SK-N-MC (cell line): ENCODE measurements at regions not wholly inside any gene's neighbourhood (a gene's known extent, or its start where the extent isn't known, plus 50 kb on each side); places are given as distances from the start of the nearest gene placed in this dataset.

ENCODE experiments used
- DNase-seq: peaks from one replicate; pipeline ENCODE4 v3.0.0-alpha.2; 2011; ENCODE audit warnings: low read depth, low spot score
- H3K27ac ChIP-seq: fragments of 200-600 bp; sonication (generic); 2 replicates; pipeline ENCODE4 v1.5.1; 2016; ENCODE audit warnings: mixed run types
- H3K36me3 ChIP-seq: fragments of 200-600 bp; sonication (generic); 2 replicates; pipeline ENCODE4 v1.6.1; 2017; ENCODE audit warnings: antibody characterized with exemption, low read length, mixed read lengths; ENCODE audit not compliant: insufficient read depth
- H3K4me3 ChIP-seq: fragments of 200-600 bp; sonication (generic); 2 replicates; pipeline ENCODE4 v1.5.1; 2016
- H3K9ac ChIP-seq: fragments of 200-600 bp; sonication (generic); 2 replicates; pipeline ENCODE4 v1.8.0; 2017; ENCODE audit warnings: mixed run types, mixed read lengths; ENCODE audit not compliant: insufficient read length
- H3K9me3 ChIP-seq: fragments of 200-600 bp; sonication (generic); 2 replicates; pipeline ENCODE4 v1.6.1; 2017; ENCODE audit warnings: low read depth, mild to moderate bottlenecking, antibody characterized with exemption, low read length, moderate library complexity, mixed read lengths
- EZH2 ChIP-seq: fragments of 200-600 bp; sonication (generic); IDR thresholded peaks from one replicate; pipeline ENCODE4 v1.6.1; 2017; ENCODE audit warnings: antibody characterized with exemption
- FOXP2 ChIP-seq: optimal IDR thresholded peaks from 2 replicates; pipeline ENCODE3; 2011; ENCODE audit warnings: mild to moderate bottlenecking, moderate library complexity; ENCODE audit not compliant: insufficient read depth; ENCODE audit errors: extremely low read length, control extremely low read depth
- POLR2AphosphoS5 ChIP-seq: IDR thresholded peaks from 2 replicates; pipeline ENCODE4 v1.6.1; 2012; ENCODE audit warnings: mild to moderate bottlenecking, low read depth, low read length, borderline replicate concordance

- Histone ChIP-seq H3K9ac (no peak overlapping the region), H3K27ac (no peak overlapping the region), H3K4me3 (no peak overlapping the region), H3K9me3 (no peaks in the 10 kb centered on the region), H3K36me3 (peaks cover 6% of the 10 kb centered on the region; the same call in 1 of the 2 replicates)
- TF ChIP-seq POLR2AphosphoS5, result no peak
- DNase-seq, result no peak
Measured at GRCh38 chr14:35220027-35220676, 72.0 kb upstream of the PSMA6 start.

GRCh38 chr14:35220920-35221319, 71.3 kb upstream of the PSMA6 start:
- TF ChIP-seq EZH2 (no peak), FOXP2 (no peak), POLR2AphosphoS5 (no peak)
- Histone ChIP-seq H3K36me3 (peaks cover 6% of the 10 kb centered on the region; the same call in 1 of the 2 replicates), H3K27ac (no peak overlapping the region), H3K4me3 (no peak overlapping the region), H3K9ac (no peak overlapping the region), H3K9me3 (no peaks in the 10 kb centered on the region)
- no peak for DNase-seq

- H3K9me3 ChIP-seq, result no peaks in the 10 kb centered on the region
- DNase-seq, result no peak
- no peak overlapping the region for H3K9ac ChIP-seq
- H3K36me3 ChIP-seq, result peaks cover 6% of the 10 kb centered on the region; the same call in 1 of the 2 replicates
- no peak overlapping the region for H3K4me3 ChIP-seq
- TF ChIP-seq FOXP2, result no peak
- no peak for TF ChIP-seq POLR2AphosphoS5
- no peak for TF ChIP-seq EZH2
- no peak overlapping the region for H3K27ac ChIP-seq
Measured at GRCh38 chr14:35221462-35221861, 70.7 kb upstream of the PSMA6 start.

DNA sequence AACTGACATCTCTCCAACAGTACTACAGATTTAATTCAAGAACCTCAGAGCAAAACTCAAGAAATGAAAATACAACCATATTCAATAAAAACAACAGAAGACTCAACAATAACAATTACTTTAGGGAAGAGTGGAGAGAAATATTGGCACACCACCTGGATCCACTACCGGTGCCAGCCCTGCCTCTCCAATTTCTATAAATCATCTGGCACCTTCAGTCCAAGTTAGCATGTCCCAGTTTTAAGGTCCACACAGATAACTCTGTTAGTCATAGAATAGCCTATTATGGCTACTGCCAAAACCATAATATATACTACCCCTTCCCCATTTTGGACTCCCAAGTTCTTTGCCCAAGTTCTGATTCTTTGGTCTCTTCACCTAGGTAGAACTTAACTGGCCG, 69.9 kb upstream of the PSMA6 start:
- Histone ChIP-seq H3K4me3 (no peak overlapping the region), H3K27ac (no peak overlapping the region), H3K9ac (no peak overlapping the region), H3K9me3 (no peaks in the 10 kb centered on the region), H3K36me3 (peaks cover 6% of the 10 kb centered on the region; the same call in 1 of the 2 replicates)
- TF ChIP-seq POLR2AphosphoS5 (no peak), FOXP2 (no peak), EZH2 (no peak)
- no peak for DNase-seq

- Histone ChIP-seq H3K9me3 (no peaks in the 10 kb centered on the region), H3K27ac (no peak overlapping the region), H3K9ac (no peak overlapping the region), H3K36me3 (peaks cover 6% of the 10 kb centered on the region; the same call in 1 of the 2 replicates), H3K4me3 (no peak overlapping the region)
- no peak for DNase-seq
- TF ChIP-seq FOXP2 (no peak), POLR2AphosphoS5 (no peak), EZH2 (no peak)
Measured at GRCh38 chr14:35222872-35223466, 69.2 kb upstream of the PSMA6 start.

GRCh38 chr14:35223927-35224326, 68.3 kb upstream of the PSMA6 start:
- Histone ChIP-seq H3K36me3 (peaks cover 4% of the 10 kb centered on the region; the same call in 1 of the 2 replicates), H3K9ac (no peak overlapping the region), H3K27ac (no peak overlapping the region), H3K9me3 (no peaks in the 10 kb centered on the region), H3K4me3 (no peak overlapping the region)
- TF ChIP-seq FOXP2, result no peak
- TF ChIP-seq POLR2AphosphoS5, result no peak
- no peak for TF ChIP-seq EZH2
- DNase-seq, result no peak

- no peak for DNase-seq
- Histone ChIP-seq H3K4me3 (no peak overlapping the region), H3K27ac (no peak overlapping the region), H3K9me3 (no peaks in the 10 kb centered on the region), H3K9ac (no peak overlapping the region), H3K36me3 (no peaks in the 10 kb centered on the region)
- TF ChIP-seq EZH2, result no peak
- TF ChIP-seq POLR2AphosphoS5, result no peak
- TF ChIP-seq FOXP2, result no peak
Measured at GRCh38 chr14:35224615-35225014, 67.6 kb upstream of the PSMA6 start.

DNA sequence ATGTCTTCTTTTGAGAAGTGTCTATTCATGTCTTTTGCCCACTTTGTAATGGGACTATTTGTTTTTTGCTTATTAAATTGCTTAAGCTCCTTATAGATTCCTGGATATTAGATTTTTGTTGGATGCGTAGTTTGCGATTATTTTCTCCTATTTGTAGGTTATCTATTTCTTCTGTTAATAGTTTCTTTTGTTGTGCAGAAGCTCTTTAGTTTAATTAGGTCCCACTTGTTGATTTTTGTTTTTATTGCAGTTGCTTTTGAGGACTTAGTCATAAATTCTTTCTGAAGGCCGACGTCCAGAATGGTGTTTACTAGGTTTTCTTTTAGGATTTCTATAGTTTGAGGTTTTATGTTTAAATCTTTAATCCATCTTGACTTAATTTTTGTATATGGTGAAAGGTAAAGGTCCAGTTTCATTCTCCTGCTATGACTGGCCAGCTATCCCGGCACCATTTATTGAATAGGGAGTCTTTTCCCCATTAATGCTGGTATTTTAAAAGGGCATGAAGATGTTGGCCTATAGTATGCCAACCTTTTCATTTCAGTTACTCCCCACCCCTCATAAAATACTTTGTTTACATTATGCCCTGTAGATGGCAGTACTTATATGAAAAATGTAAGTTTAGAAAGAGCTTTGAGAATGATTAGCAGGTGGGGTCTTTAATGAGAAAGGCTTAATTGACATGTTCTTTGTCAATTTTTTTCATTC, 62.9 kb upstream of the PSMA6 start:
- H3K27ac ChIP-seq, result no peak overlapping the region
- no peak overlapping the region for H3K4me3 ChIP-seq
- no peak overlapping the region for H3K9ac ChIP-seq
- H3K36me3 ChIP-seq, result no peaks in the 10 kb centered on the region
- DNase-seq, result no peak
- no peak for TF ChIP-seq EZH2
- TF ChIP-seq FOXP2, result no peak
- H3K9me3 ChIP-seq, result no peaks in the 10 kb centered on the region
